ENCODE measurements at regions not wholly inside any gene's neighbourhood (a gene's known extent, or its start where the extent isn't known, plus 50 kb on each side); places are given as distances from the start of the nearest gene placed in this dataset.
A peak's percentile ranks its signal among the peaks of the same experiment; 100 is the strongest.

- H3K4me3 ChIP-seq (ENCODE audit: control insufficient read depth, low read depth, low read length), result no peak overlapping the region
- no peak for TF ChIP-seq CTCF (conservative IDR thresholded peaks at IDR 0.05; ENCODE audit: control insufficient read depth, insufficient read depth, low read depth, low read length)
Observed at GRCh38 chr4:188296331-188296730, 157.1 kb downstream of the TRIML1 start.

GRCh38 chr4:188297873-188298272 is 158.6 kb downstream of the TRIML1 start:
- no peak for TF ChIP-seq CTCF (conservative IDR thresholded peaks at IDR 0.05; ENCODE audit: control insufficient read depth, insufficient read depth, low read depth, low read length)
- peak; percentile 82 for DNase-seq (ENCODE audit: low read depth)
- no peak overlapping the region for H3K4me3 ChIP-seq (ENCODE audit: control insufficient read depth, low read depth, low read length)

More at GRCh38 chr4:188296331-188296730, 157.1 kb downstream of the TRIML1 start:
- peak; percentile 20 for DNase-seq (ENCODE audit: low read depth)

DNA sequence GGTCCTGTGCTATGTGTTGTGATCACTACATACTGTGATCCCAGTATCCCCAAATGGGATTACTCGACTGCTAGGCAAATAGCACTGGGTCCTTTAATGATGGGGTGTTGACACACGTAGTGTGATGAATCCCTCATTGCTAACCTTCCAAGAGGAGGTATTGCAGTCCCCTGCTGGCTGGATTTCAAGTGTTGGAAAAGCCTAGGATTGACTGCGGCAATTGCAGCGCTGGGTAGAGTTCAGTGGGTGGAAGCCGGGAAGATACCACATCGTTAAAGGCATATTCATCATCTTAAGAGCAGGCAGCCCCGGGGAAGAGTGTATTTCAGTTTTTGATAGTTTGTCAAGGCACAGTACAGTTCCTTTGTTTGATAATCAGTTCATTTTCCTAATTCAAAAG is 159.9 kb downstream of the TRIML1 start:
- TF ChIP-seq CTCF (conservative IDR thresholded peaks at IDR 0.05; ENCODE audit: control insufficient read depth, insufficient read depth, low read depth, low read length), result no peak
- H3K4me3 ChIP-seq (ENCODE audit: control insufficient read depth, low read depth, low read length), result no peak overlapping the region
- peak; percentile 57 for DNase-seq (ENCODE audit: low read depth)

DNA sequence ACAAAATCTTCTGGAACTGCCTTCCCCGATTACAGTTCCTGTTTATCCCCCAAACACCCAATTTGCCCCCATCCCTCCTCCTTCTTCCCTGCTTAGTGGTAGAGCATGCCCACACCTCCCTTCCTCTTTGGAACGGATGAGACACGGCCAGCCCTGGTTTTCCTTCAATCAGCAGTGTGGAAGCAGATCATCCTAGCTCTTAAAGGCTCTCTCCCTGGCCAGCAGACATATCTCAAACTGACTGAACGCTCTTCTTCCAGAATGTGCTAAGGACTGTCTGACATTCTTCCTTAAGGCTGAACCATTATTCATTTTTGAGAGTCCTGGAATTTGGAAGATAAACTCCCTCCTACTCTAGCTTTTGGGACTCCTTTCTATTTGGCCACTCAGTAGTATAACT is 161.1 kb downstream of the TRIML1 start:
- TF ChIP-seq CTCF (conservative IDR thresholded peaks at IDR 0.05; ENCODE audit: control insufficient read depth, insufficient read depth, low read depth, low read length), result no peak
- H3K4me3 ChIP-seq (ENCODE audit: control insufficient read depth, low read depth, low read length), result no peak overlapping the region
- no peak for DNase-seq (ENCODE audit: low read depth)

- no peak for DNase-seq (ENCODE audit: low read depth)
- TF ChIP-seq CTCF (conservative IDR thresholded peaks at IDR 0.05; ENCODE audit: control insufficient read depth, insufficient read depth, low read depth, low read length), result no peak
Observed at GRCh38 chr4:188305690-188306089, 166.4 kb downstream of the TRIML1 start.

DNA sequence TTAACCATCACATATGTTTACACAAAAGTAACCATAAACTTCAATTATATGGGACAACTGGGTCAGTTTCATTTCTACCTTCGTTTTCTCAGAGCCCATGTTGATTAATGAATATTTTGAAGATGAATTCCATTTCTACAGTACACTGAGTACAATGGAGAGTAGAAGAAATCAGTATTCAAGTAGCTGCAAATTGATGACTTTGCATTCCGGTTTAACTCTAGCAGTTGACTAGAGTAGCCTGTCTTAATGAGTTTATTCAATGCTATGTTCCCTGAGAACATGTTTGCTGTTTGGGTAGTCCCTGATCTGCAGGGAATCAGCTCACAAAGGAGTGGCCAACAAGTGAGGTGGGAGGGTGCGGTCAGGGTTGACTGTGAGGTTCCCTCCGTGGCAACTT is 168.3 kb downstream of the TRIML1 start:
- TF ChIP-seq CTCF (conservative IDR thresholded peaks at IDR 0.05; ENCODE audit: control insufficient read depth, insufficient read depth, low read depth, low read length), result no peak
- DNase-seq (ENCODE audit: low read depth), result no peak
- no peak overlapping the region for H3K4me3 ChIP-seq (ENCODE audit: control insufficient read depth, low read depth, low read length)

More at GRCh38 chr4:188305690-188306089, 166.4 kb downstream of the TRIML1 start:
- H3K4me3 ChIP-seq (ENCODE audit: control insufficient read depth, low read depth, low read length), result no peak overlapping the region

DNA sequence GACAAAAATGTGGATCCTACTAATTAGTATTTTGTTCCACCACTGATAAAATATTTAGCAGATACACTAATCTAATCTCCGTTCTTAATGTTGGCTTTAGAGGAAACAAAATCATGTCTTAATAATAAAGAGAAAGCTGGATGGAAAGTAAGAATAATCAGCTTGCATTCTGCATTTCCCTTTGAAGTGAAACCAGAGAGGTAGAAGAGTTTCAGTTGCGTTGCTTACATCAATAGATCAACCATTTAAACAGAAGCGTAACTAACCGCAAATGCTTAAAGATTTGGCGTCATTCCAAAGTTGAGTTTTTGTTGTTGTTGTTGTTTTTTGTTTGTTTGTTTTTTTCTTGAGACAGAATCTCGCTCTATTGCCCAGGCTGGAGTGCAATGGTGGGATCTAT is 168.9 kb downstream of the TRIML1 start:
- DNase-seq (ENCODE audit: low read depth), result no peak
- TF ChIP-seq CTCF (conservative IDR thresholded peaks at IDR 0.05; ENCODE audit: control insufficient read depth, insufficient read depth, low read depth, low read length), result no peak
- H3K4me3 ChIP-seq (ENCODE audit: control insufficient read depth, low read depth, low read length), result no peak overlapping the region
